GM19395 (cell line): ENCODE measurements at regions not wholly inside any gene's neighbourhood (a gene's known extent, or its start where the extent isn't known, plus 50 kb on each side); places are given as distances from the start of the nearest gene placed in this dataset.
"Not testable (repeated sequence)": the region's sequence is repeated elsewhere in the genome, so short reads cannot be mapped to it uniquely, and the experiment has no call there.

Experiments used
- ATAC-seq: cut with Tn5 transposase; IDR thresholded peaks from one replicate; pipeline ENCODE4 v1.9.1; 2021; ENCODE audit warnings: mild to moderate bottlenecking, moderate library complexity; ENCODE audit not compliant: unreplicated experiment

- ATAC-seq = no peak
Measured at GRCh38 chr14:45633220-45633984, 380.4 kb upstream of the MIS18BP1 start.

GRCh38 chr14:45621731-45622130 lies 368.7 kb upstream of the MIS18BP1 start:
- ATAC-seq = no peak

- ATAC-seq = no peak
Measured at GRCh38 chr14:45619831-45620230, 366.8 kb upstream of the MIS18BP1 start.

- no peak for ATAC-seq
Measured at GRCh38 chr14:45610318-45610717, 357.3 kb upstream of the MIS18BP1 start.

- ATAC-seq = no peak
Measured at GRCh38 chr14:45587142-45587541, 334.1 kb upstream of the MIS18BP1 start.

GRCh38 chr14:45559626-45560025 lies 306.6 kb upstream of the MIS18BP1 start:
- no peak for ATAC-seq

GRCh38 chr14:45558183-45558582 lies 305.2 kb upstream of the MIS18BP1 start:
- ATAC-seq = no peak

- no peak for ATAC-seq
Measured at GRCh38 chr14:45553981-45554380, 301.0 kb upstream of the MIS18BP1 start.

GRCh38 chr14:45551240-45551820 lies 298.3 kb upstream of the MIS18BP1 start:
- ATAC-seq = not testable (repeated sequence)

GRCh38 chr14:45531022-45531421 lies 278.0 kb upstream of the MIS18BP1 start:
- no peak for ATAC-seq

- ATAC-seq = peak; percentile 84
Measured at GRCh38 chr14:45526715-45527549, 273.9 kb upstream of the MIS18BP1 start.

GRCh38 chr14:45519766-45520165 lies 266.8 kb upstream of the MIS18BP1 start:
- no peak for ATAC-seq

- no peak for ATAC-seq
Measured at GRCh38 chr14:45492876-45493275, 239.9 kb upstream of the MIS18BP1 start.

- no peak for ATAC-seq
Measured at GRCh38 chr14:45491914-45492313, 238.9 kb upstream of the MIS18BP1 start.

GRCh38 chr14:45486599-45486998 lies 233.6 kb upstream of the MIS18BP1 start:
- no peak for ATAC-seq

- ATAC-seq = no peak
Measured at GRCh38 chr14:45467023-45467422, 214.0 kb upstream of the MIS18BP1 start.

- no peak for ATAC-seq
Measured at GRCh38 chr14:45434221-45434620, 181.2 kb upstream of the MIS18BP1 start.

GRCh38 chr14:45426685-45427282 lies 173.8 kb upstream of the MIS18BP1 start:
- peak; percentile 90 for ATAC-seq

- no peak for ATAC-seq
Measured at GRCh38 chr14:45406942-45407341, 153.9 kb upstream of the MIS18BP1 start.

GRCh38 chr14:45400950-45401640 lies 148.1 kb upstream of the MIS18BP1 start:
- ATAC-seq = no peak

GRCh38 chr14:45400509-45400908 lies 147.5 kb upstream of the MIS18BP1 start:
- no peak for ATAC-seq
